IPS DF 6.9 (cell line): ENCODE measurements at regions not wholly inside any gene's neighbourhood (a gene's known extent, or its start where the extent isn't known, plus 50 kb on each side); places are given as distances from the start of the nearest gene placed in this dataset.

Experiments
- DNase-seq: peaks from one replicate; pipeline ENCODE4 v3.0.0-alpha.2; 2013; ENCODE audit warnings: low read depth, low spot score
- H3K27ac ChIP-seq: one replicate; pipeline ENCODE4 v1.5.1; 2013; ENCODE audit warnings: low read length, control low read depth
- H3K27me3 ChIP-seq: 2 replicates; pipeline ENCODE4 v1.6.1; 2013; ENCODE audit warnings: mild to moderate bottlenecking, low read length; ENCODE audit not compliant: control insufficient read depth, insufficient read depth
- H3K36me3 ChIP-seq: 2 replicates; pipeline ENCODE4 v1.6.1; 2013; ENCODE audit warnings: low read length; ENCODE audit not compliant: control insufficient read depth, insufficient read depth
- H3K4me1 ChIP-seq: 2 replicates; pipeline ENCODE4 v1.6.1; 2013; ENCODE audit warnings: low read length; ENCODE audit not compliant: control insufficient read depth, insufficient read depth
- H3K4me3 ChIP-seq: 2 replicates; pipeline ENCODE4 v1.5.1; 2013; ENCODE audit warnings: mild to moderate bottlenecking, low read length
- H3K9me3 ChIP-seq: 2 replicates; pipeline ENCODE4 v1.6.1; 2013; ENCODE audit warnings: low read length, inconsistent platforms; ENCODE audit not compliant: control insufficient read depth, insufficient read depth
- WGBS: extraction: QIAGEN DNeasy Blood & Tissue Kit; methylation state at CpG from one replicate; pipeline ENCODE4 v1.1.7; 2013; ENCODE audit warnings: mixed read lengths, missing lambda C conversion rate; ENCODE audit not compliant: insufficient read length, insufficient coverage; 5-methylcytosine and 5-hydroxymethylcytosine counted together

- Histone ChIP-seq H3K27me3 (no peaks in the 10 kb centered on the region), H3K4me3 (no peak overlapping the region), H3K4me1 (no peaks in the 10 kb centered on the region), H3K27ac (no peak overlapping the region), H3K9me3 (0 out of 2 replicates have a peak, but pooled peaks cover 1% of the 10 kb centered on the region), H3K36me3 (no peaks in the 10 kb centered on the region)
- no peak for DNase-seq
These were observed 208.1 kb upstream of the CADM1 start for GRCh38 chr11:115712296-115712695.

- no peak for DNase-seq
- Histone ChIP-seq H3K4me3 (no peak overlapping the region), H3K27ac (no peak overlapping the region), H3K27me3 (no peaks in the 10 kb centered on the region), H3K4me1 (no peaks in the 10 kb centered on the region), H3K36me3 (no peaks in the 10 kb centered on the region), H3K9me3 (no peaks in the 10 kb centered on the region)
- WGBS = no CpG with 5 or more reads among the region's 20 CpGs
These were observed 206.8 kb upstream of the CADM1 start for GRCh38 chr11:115710980-115711379.

- no peaks in the 10 kb centered on the region for H3K4me1 ChIP-seq
- H3K27ac ChIP-seq = no peak overlapping the region
- no peaks in the 10 kb centered on the region for H3K9me3 ChIP-seq
- no CpG with 5 or more reads among the region's 5 CpGs for WGBS
- H3K36me3 ChIP-seq = no peaks in the 10 kb centered on the region
- no peak for DNase-seq
- no peak overlapping the region for H3K4me3 ChIP-seq
- no peaks in the 10 kb centered on the region for H3K27me3 ChIP-seq
These were observed 206.2 kb upstream of the CADM1 start for GRCh38 chr11:115710426-115710825.

- no CpG with 5 or more reads among the region's 8 CpGs for WGBS
- no peak for DNase-seq
- no peak overlapping the region for H3K27ac ChIP-seq
- H3K27me3 ChIP-seq = no peaks in the 10 kb centered on the region
- no peak overlapping the region for H3K4me3 ChIP-seq
- H3K36me3 ChIP-seq = no peaks in the 10 kb centered on the region
- H3K9me3 ChIP-seq = no peaks in the 10 kb centered on the region
- no peaks in the 10 kb centered on the region for H3K4me1 ChIP-seq
These were observed 205.1 kb upstream of the CADM1 start for GRCh38 chr11:115709297-115709696.

GRCh38 chr11:115707180-115707905 lies 203.1 kb upstream of the CADM1 start:
- no peak for DNase-seq
- no CpG with 5 or more reads among the region's 4 CpGs for WGBS
- Histone ChIP-seq H3K36me3 (no peaks in the 10 kb centered on the region), H3K27ac (no peak overlapping the region), H3K9me3 (no peaks in the 10 kb centered on the region), H3K27me3 (no peaks in the 10 kb centered on the region), H3K4me1 (no peaks in the 10 kb centered on the region), H3K4me3 (no peak overlapping the region)

- no peaks in the 10 kb centered on the region for H3K36me3 ChIP-seq
- H3K4me1 ChIP-seq = no peaks in the 10 kb centered on the region
- DNase-seq = no peak
- WGBS = no CpG with 5 or more reads among the region's 1 CpG
- H3K27me3 ChIP-seq = no peaks in the 10 kb centered on the region
- no peak overlapping the region for H3K27ac ChIP-seq
- no peaks in the 10 kb centered on the region for H3K9me3 ChIP-seq
- no peak overlapping the region for H3K4me3 ChIP-seq
These were observed 202.5 kb upstream of the CADM1 start for GRCh38 chr11:115706626-115707135.

GRCh38 chr11:115705200-115705599 lies 201.0 kb upstream of the CADM1 start:
- H3K9me3 ChIP-seq = no peaks in the 10 kb centered on the region
- no peak overlapping the region for H3K27ac ChIP-seq
- no CpG with 5 or more reads among the region's 2 CpGs for WGBS
- DNase-seq = no peak
- H3K4me3 ChIP-seq = no peak overlapping the region
- H3K27me3 ChIP-seq = no peaks in the 10 kb centered on the region
- H3K4me1 ChIP-seq = no peaks in the 10 kb centered on the region
- H3K36me3 ChIP-seq = no peaks in the 10 kb centered on the region

GRCh38 chr11:115700981-115701875 lies 197.0 kb upstream of the CADM1 start:
- H3K27ac ChIP-seq = no peak overlapping the region
- no peak overlapping the region for H3K4me3 ChIP-seq
- no CpG with 5 or more reads among the region's 12 CpGs for WGBS
- no peaks in the 10 kb centered on the region for H3K9me3 ChIP-seq
- H3K27me3 ChIP-seq = no peaks in the 10 kb centered on the region
- no peaks in the 10 kb centered on the region for H3K36me3 ChIP-seq
- no peak for DNase-seq
- no peaks in the 10 kb centered on the region for H3K4me1 ChIP-seq

- no peak overlapping the region for H3K4me3 ChIP-seq
- WGBS = 100% methylated on average over 1 of the region's 4 CpGs
- H3K36me3 ChIP-seq = no peaks in the 10 kb centered on the region
- no peak for DNase-seq
- no peaks in the 10 kb centered on the region for H3K27me3 ChIP-seq
- no peak overlapping the region for H3K27ac ChIP-seq
- H3K9me3 ChIP-seq = no peaks in the 10 kb centered on the region
- 0 out of 2 replicates have a peak, but pooled peaks cover 1% of the 10 kb centered on the region for H3K4me1 ChIP-seq
These were observed 196.3 kb upstream of the CADM1 start for GRCh38 chr11:115700496-115700895.

- no peak overlapping the region for H3K4me3 ChIP-seq
- no peaks in the 10 kb centered on the region for H3K27me3 ChIP-seq
- WGBS = no CpG with 5 or more reads among the region's 3 CpGs
- DNase-seq = no peak
- no peak overlapping the region for H3K27ac ChIP-seq
- no peaks in the 10 kb centered on the region for H3K36me3 ChIP-seq
- H3K4me1 ChIP-seq = 0 out of 2 replicates have a peak, but pooled peaks cover 1% of the 10 kb centered on the region
- no peaks in the 10 kb centered on the region for H3K9me3 ChIP-seq
These were observed 195.5 kb upstream of the CADM1 start for GRCh38 chr11:115699733-115700132.
